Endothelial cell of umbilical vein (primary cell): ENCODE measurements at regions not wholly inside any gene's neighbourhood (a gene's known extent, or its start where the extent isn't known, plus 50 kb on each side); places are given as distances from the start of the nearest gene placed in this dataset.

ENCODE experiments used
- BruUV-seq: library from RNA; stranded (reverse); fragments of 400-500 nt; replicated peaks from 2 replicates; lab custom pipeline; 2021; lab: Mats Ljungman, UMichigan
- CTCF ChIA-PET: fragments of 300-600, 350-600 bp; sonication (Branson Sonifier 250); formaldehyde crosslinking; loops from one replicate; lab custom pipeline; 2021; ENCODE audit warnings: antibody characterized with exemption, inconsistent platforms; lab: Charles Lee
- POLR2A ChIA-PET: fragments of 300-600, 350-600 bp; sonication (Branson Sonifier 250); formaldehyde crosslinking; loops from one replicate; lab custom pipeline; 2021; ENCODE audit warnings: antibody characterized with exemption, inconsistent platforms; lab: Charles Lee
- DNase-seq: peaks from one replicate; pipeline ENCODE4 v3.0.0-alpha.2; 2011; ENCODE audit warnings: low read depth, low spot score
- FAIRE-seq: peaks from 2 replicates; lab custom pipeline; 2011; peaks lifted over from hg19 to GRCh38; lab: Jason Lieb, UNC
- H2AFZ ChIP-seq: 2 replicates; pipeline ENCODE4 v1.6.0; 2012; ENCODE audit warnings: low read depth, low read length, control low read depth, inconsistent platforms
- H3K27ac ChIP-seq: 2 replicates; pipeline ENCODE4 v1.5.1; 2011; ENCODE audit warnings: low read depth, mild to moderate bottlenecking, control low read depth, low read length, moderate library complexity; ENCODE audit not compliant: insufficient read depth
- H3K27me3 ChIP-seq, 2 experiments: 2 replicates each; pipeline versions ENCODE4 v1.6.0 to v1.6.1; 2011; ENCODE audit warnings: low read length in 2 of 2, mixed read lengths in 1 of 2; ENCODE audit not compliant: control insufficient read depth in 2 of 2, insufficient read depth in 2 of 2
- H3K36me3 ChIP-seq, 2 experiments: 2 replicates in 1 of 2; 3 replicates in 1 of 2; pipeline ENCODE4 v1.5.1; 2011; ENCODE audit warnings: low read length in 2 of 2, mild to moderate bottlenecking in 1 of 2, moderate library complexity in 1 of 2; ENCODE audit not compliant: control insufficient read depth in 2 of 2, insufficient read depth in 2 of 2; ENCODE audit errors: extremely low read depth in 1 of 2
- H3K4me1 ChIP-seq: 3 replicates; pipeline ENCODE4 v1.5.1; 2011; ENCODE audit warnings: mild to moderate bottlenecking, low read length; ENCODE audit not compliant: control insufficient read depth, insufficient read depth; ENCODE audit errors: extremely low read depth
- H3K4me2 ChIP-seq: 2 replicates; pipeline ENCODE4 v1.6.1; 2011; ENCODE audit warnings: low read length, control low read depth, mixed read lengths; ENCODE audit not compliant: insufficient read depth
- H3K4me3 ChIP-seq, 3 experiments: fragments of 200-600 bp in 1 of 3; sonication (generic), shearing (Covaris generic) in 1 of 3; replicated peaks in 1 of 3; 2 replicates each; pipeline ENCODE4 v1.5.1; 2011 to 2016; ENCODE audit warnings: control low read depth in 3 of 3, low read length in 3 of 3, mild to moderate bottlenecking in 2 of 3, inconsistent platforms in 1 of 3, low read depth in 1 of 3, moderate library complexity in 1 of 3; ENCODE audit not compliant: insufficient read depth in 1 of 3
- H3K79me2 ChIP-seq: 2 replicates; pipeline ENCODE4 v1.6.0; 2012; ENCODE audit warnings: low read length, inconsistent platforms; ENCODE audit not compliant: control insufficient read depth, insufficient read depth
- H3K9ac ChIP-seq: replicated peaks from 2 replicates; pipeline ENCODE3; 2011; ENCODE audit warnings: low read length, control low read depth; ENCODE audit not compliant: insufficient read depth; ENCODE audit errors: extremely low read depth
- H3K9me1 ChIP-seq: replicated peaks from 3 replicates; pipeline ENCODE4 v1.6.0; 2011; ENCODE audit warnings: mild to moderate bottlenecking, low read length; ENCODE audit not compliant: control insufficient read depth, insufficient read depth; ENCODE audit errors: extremely low read depth
- H3K9me3 ChIP-seq: replicated peaks from 2 replicates; pipeline ENCODE4 v1.5.1; 2012; ENCODE audit warnings: low read length, inconsistent platforms; ENCODE audit not compliant: control insufficient read depth, insufficient read depth
- H4K20me1 ChIP-seq: replicated peaks from 2 replicates; pipeline ENCODE3; 2011; ENCODE audit warnings: mild to moderate bottlenecking, low read length; ENCODE audit not compliant: control insufficient read depth, insufficient read depth; ENCODE audit errors: extremely low read depth
- CTCF ChIP-seq, 2 donors: IDR thresholded peaks; 1 replicate in 1 of 2; 2 replicates in 1 of 2; pipeline ENCODE4 v1.5.1; 2011; ENCODE audit warnings: low read length in 2 of 2, mild to moderate bottlenecking in 2 of 2, moderate library complexity in 2 of 2, control low read depth in 1 of 2, inconsistent platforms in 1 of 2, low read depth in 1 of 2; ENCODE audit not compliant: insufficient read depth in 1 of 2; ENCODE audit errors: extremely low read depth in 1 of 2
- EZH2 ChIP-seq: IDR thresholded peaks from 2 replicates; pipeline ENCODE4 v1.6.1; 2012; ENCODE audit warnings: borderline replicate concordance, low read depth, mild to moderate bottlenecking, moderate library complexity, low read length, inconsistent platforms; ENCODE audit not compliant: severe bottlenecking
- FOS ChIP-seq: IDR thresholded peaks from 2 replicates; pipeline ENCODE4 v1.6.1; 2011; ENCODE audit warnings: mild to moderate bottlenecking, low read length, moderate library complexity, borderline replicate concordance; ENCODE audit not compliant: insufficient read depth
- GATA2 ChIP-seq: IDR thresholded peaks from 2 replicates; pipeline ENCODE4 v1.7.0; 2011; ENCODE audit warnings: low read depth, mild to moderate bottlenecking, moderate library complexity, mixed read lengths, low read length; ENCODE audit not compliant: insufficient read length, insufficient read depth
- JUN ChIP-seq: IDR thresholded peaks from 2 replicates; pipeline ENCODE4 v1.6.1; 2011; ENCODE audit warnings: borderline replicate concordance, low read depth; ENCODE audit not compliant: insufficient read length, insufficient read depth
- MAX ChIP-seq: IDR thresholded peaks from 2 replicates; pipeline ENCODE4 v1.6.1; 2011; ENCODE audit not compliant: insufficient read depth, insufficient read length
- MYC ChIP-seq: IDR thresholded peaks from one replicate; pipeline ENCODE4 v1.6.1; 2011; ENCODE audit warnings: mild to moderate bottlenecking, low read depth, low read length
- POLR2A ChIP-seq: IDR thresholded peaks from 2 replicates; pipeline ENCODE4 v1.6.1; 2012; ENCODE audit warnings: low read depth, mild to moderate bottlenecking, control low read depth, low read length
- POLR2AphosphoS5 ChIP-seq: IDR thresholded peaks from 2 replicates; pipeline ENCODE4 v1.6.1; 2012; ENCODE audit warnings: low read depth, mild to moderate bottlenecking, control low read depth, low read length, moderate library complexity; ENCODE audit not compliant: insufficient read depth
- dilution Hi-C: fragments of 300-500 bp; cut with MboI; formaldehyde crosslinking; loops from one replicate; pipeline ENCODE4 v1.15.0; 2019; ENCODE audit warnings: low sequenced_read_pairs; ENCODE audit not compliant: extremely low pct_ligation_motif_present
- intact Hi-C: fragments of 100-400 bp; cut with micrococcal nuclease; formaldehyde crosslinking; loops from one replicate; pipeline ENCODE4 v1.10.0; 2022

GRCh38 chr11:105245781-105246315 lies 106.3 kb upstream of the CARD18 start:
- no peak overlapping the region for H2AFZ ChIP-seq
- no peak for FAIRE-seq
- POLR2A ChIA-PET, result no interaction called here
- H3K4me2 ChIP-seq, result no peak overlapping the region
- no peaks in the 10 kb centered on the region for H4K20me1 ChIP-seq
- intact Hi-C loops (loop anchor here (2.0 to 10.0 kb wide), 2 partner anchors 103 to 369 kb away; partner anchors contain the start of gene GRIA4), dilution Hi-C loops (no loop called here)
- no TSS peak for BruUV-seq
- no peak overlapping the region for H3K9ac ChIP-seq
- no peak overlapping the region for H3K4me3 ChIP-seq
- no peak for DNase-seq
- no peak for TF ChIP-seq EZH2
- TF ChIP-seq FOS, result no peak
- TF ChIP-seq JUN, result no peak
- no peak for TF ChIP-seq POLR2AphosphoS5
- no peak for TF ChIP-seq MAX
- no peak for TF ChIP-seq POLR2A
- no peak for TF ChIP-seq MYC
- TF ChIP-seq GATA2, result no peak
- no peak for TF ChIP-seq CTCF (IDR thresholded peaks at IDR 0.05; ENCODE audit: extremely low read depth in 1 of 2, insufficient read depth in 1 of 2, low read depth in 1 of 2, low read length in 2 of 2)
- H3K27ac ChIP-seq, result no peak overlapping the region
- H3K9me1 ChIP-seq, result no peaks in the 10 kb centered on the region
- H3K79me2 ChIP-seq, result no peaks in the 10 kb centered on the region
- H3K36me3 ChIP-seq, result no peaks in the 10 kb centered on the region
- H3K27me3 ChIP-seq, result no peaks in the 10 kb centered on the region
- no peaks in the 10 kb centered on the region for H3K9me3 ChIP-seq
- CTCF ChIA-PET, result no interaction called here
- H3K4me1 ChIP-seq, result peaks cover 16% of the 10 kb centered on the region
